GM18498 (cell line): ENCODE measurements at regions not wholly inside any gene's neighbourhood (a gene's known extent, or its start where the extent isn't known, plus 50 kb on each side); places are given as distances from the start of the nearest gene placed in this dataset.
"Not testable (repeated sequence)": the region's sequence is repeated elsewhere in the genome, so short reads cannot be mapped to it uniquely, and the experiment has no call there.

Source experiments
- ATAC-seq: cut with Tn5 transposase; IDR thresholded peaks from one replicate; pipeline ENCODE4 v1.9.1; 2021; ENCODE audit warnings: mild to moderate bottlenecking, moderate library complexity; ENCODE audit not compliant: unreplicated experiment

GRCh38 chr11:21924262-21924661 lies 268.6 kb upstream of the ANO5 start:
- ATAC-seq = no peak

DNA sequence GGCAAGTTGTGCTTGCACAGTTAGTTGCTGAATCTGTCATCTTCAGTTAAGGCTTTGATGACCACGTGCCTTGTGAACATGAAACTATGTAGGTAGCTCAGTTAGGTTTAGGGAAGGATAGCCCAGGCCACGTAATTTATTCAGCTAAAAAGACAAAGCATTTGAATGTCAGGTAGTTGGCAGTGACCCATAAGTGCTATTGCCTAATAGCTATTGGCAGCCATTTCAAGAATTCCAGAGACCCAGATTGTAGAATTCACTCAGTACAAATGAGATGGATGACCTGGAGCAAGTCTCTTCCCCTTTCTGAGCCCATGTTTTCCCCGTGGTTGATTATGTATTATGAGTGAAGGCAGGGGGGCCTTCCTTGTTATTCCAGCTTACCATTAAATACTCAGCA lies 265.3 kb upstream of the ANO5 start:
- ATAC-seq = no peak

GRCh38 chr11:21928847-21929246 lies 264.0 kb upstream of the ANO5 start:
- no peak for ATAC-seq

DNA sequence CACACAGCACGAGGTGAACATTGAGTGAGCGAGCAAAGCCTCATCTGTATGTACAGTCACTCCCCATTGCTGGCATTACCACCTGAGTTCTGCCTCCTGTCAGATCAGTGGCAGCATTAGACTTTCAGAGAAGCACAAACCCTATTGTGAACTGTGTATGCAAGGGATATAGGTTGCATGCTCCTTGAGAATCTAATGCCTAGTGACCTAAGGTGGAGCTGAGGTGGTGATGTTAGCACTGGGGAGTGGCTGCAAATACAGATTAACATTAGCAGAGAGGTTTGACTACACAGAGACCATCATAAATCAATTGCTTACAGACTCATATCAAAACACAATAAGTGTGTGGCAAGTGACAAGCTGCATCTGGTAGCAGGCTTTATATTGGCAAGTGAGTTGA lies 262.5 kb upstream of the ANO5 start:
- ATAC-seq = no peak

DNA sequence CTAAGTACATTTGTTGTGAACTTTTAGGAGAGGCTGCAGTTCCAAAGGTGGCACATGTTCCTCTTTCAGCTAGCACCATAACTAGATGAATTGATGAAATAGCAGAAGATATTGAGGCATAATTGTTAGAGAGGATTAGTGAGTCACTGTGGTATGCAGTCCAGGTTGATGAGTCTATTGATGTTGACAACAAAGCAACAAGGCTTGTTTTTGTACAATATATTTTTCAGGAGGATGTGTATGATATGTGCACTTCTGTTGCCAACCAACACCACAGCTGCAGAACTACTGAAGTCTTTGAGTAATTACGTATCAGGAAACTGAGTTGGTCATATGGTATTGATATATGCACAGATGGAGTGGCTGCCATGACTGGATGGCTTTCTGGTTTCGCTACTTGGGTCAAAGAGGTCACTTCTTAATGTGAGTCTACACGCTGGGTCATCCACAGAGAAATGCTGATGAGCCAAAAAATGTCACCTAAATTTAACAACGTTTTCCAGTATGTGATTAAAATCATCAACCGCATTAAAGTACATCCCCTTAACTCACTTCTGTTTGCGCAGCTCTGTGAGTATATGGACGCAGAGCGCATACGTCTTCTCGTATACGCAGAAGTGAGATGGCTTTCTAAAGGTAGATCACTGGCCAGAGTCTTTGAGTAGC lies 261.3 kb upstream of the ANO5 start:
- no peak for ATAC-seq

DNA sequence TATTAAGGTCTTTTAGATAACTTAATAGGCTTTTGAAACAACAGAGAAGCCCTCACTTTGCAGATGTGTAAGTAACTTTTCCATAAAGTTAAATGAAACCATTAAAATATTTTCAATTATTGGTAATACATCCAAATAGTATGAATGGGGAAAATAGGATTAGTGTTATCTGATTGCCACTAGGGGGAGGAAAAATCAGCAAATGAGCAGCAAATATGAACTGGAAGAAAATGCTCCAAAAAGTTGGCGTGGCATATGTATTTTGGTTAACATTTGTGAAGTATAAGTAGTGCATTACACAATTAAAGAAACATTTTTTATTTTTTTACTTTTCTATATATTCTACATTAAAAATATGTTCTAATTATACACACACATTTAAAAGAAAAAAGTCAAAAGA lies 259.8 kb upstream of the ANO5 start:
- no peak for ATAC-seq

DNA sequence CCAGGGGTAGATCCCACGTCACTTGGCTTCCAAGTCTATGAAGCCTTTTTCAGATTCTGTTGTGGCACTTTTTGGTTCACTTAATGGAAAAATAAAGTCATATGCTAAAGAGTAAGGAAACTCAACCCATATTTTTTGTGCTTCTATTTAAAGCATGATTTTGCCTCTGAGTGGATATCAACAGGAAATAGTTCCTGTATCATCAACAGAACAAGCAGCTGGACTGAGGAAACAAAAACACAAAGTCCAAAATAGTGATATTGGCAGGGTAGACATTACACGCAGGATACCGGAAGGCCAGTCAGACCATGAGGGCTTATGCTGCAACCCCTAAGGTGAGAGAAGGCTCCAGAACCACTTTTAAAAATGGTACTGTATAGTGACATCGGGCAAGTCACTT lies 248.3 kb upstream of the ANO5 start:
- ATAC-seq = no peak

DNA sequence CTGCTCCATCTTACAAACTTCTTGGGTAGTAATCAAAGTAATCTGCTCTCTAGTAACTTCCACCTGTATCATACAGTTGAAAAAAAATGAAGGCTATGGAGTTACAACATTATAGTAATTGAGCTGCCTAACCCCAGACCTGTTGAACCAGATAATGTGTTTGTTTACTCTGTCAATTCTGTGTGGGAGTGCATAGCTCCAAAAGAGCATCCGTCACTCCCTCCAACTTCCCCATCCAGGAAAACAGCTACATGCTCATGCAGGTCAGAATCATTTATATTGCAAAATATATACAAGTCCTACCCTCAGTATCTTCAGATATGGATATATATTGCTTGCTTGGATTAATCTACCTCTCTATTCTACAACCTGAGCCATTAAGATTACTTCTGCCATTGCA lies 244.0 kb upstream of the ANO5 start:
- ATAC-seq = no peak

- no peak for ATAC-seq
These were observed 243.0 kb upstream of the ANO5 start for GRCh38 chr11:21949763-21950413.

DNA sequence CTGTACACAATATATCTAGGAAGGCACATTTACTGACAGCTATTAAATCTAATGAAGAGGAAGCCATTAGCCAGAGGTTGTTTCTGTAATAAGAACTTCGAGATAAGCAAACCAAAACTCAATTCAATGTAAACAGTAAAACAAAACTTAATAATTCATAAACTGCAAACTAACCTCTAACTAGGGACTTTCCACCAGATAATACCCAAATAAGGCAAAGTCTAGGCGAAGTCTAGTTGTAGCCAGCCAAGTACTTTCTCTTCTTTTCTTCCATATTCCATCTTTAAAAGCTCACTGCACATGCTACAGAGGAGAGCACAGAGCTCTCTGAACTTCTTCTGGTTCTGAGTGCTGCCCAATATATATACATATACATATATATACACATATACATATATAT lies 229.9 kb upstream of the ANO5 start:
- ATAC-seq = no peak

DNA sequence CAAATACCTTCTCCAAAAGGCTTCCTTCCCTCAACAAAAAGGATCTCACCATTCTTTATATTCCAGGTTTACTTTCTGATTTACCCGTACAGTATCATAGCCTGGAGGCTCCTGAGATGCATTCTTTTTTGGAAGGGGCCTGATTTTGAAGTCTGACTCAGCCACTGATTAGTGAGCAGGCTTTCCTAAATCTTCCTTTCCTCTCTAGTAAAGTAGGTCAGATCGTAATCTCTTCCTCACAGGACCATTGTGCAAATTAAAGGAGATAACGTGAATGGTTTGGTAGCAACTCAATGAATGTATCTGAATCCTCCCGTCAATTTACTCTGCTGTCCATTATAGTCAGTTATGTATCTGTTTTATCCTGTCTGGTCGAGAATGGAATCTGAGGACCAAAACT lies 227.7 kb upstream of the ANO5 start:
- ATAC-seq = no peak

- no peak for ATAC-seq
These were observed 224.2 kb upstream of the ANO5 start for GRCh38 chr11:21968702-21969101.

GRCh38 chr11:21969841-21970240 lies 223.0 kb upstream of the ANO5 start:
- no peak for ATAC-seq

DNA sequence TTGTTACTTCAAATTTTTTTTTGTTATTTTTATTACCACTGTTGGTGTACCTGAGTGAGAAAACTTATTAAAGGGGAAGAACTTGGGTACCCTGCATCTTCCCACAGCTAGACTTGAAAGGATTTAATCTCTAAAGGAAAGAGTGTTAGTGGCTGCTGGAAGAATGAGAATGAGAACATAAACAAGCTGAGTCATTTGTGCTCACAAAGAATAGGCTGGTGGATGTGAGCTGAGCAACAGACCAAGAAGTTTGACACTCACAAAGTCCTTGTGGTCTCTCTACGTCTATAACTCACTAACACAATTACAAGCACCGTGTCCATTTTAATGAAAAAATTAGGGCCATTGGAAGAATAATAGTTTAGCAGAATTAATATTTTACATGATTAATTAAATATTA lies 217.6 kb upstream of the ANO5 start:
- ATAC-seq = no peak

DNA sequence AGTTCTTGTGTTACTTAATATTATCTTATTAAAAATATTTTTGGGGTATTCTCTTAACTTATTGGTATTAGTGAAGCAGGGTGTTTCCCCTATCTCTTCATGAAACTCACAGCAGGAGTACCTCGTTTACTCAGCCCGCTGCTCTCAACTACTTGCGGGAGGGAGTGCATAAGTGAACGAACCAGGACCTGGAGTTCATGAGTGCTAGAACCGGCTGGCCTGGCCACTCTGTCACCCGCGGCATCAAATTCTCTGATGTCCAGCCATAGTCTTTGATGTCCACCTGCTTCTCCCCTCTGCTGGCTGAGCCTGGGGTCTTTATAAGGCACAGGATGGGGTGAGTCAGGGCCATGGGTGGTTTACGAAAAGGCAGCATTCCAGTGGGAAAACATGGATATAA lies 216.7 kb upstream of the ANO5 start:
- ATAC-seq = no peak

GRCh38 chr11:21983431-21983830 lies 209.5 kb upstream of the ANO5 start:
- no peak for ATAC-seq

DNA sequence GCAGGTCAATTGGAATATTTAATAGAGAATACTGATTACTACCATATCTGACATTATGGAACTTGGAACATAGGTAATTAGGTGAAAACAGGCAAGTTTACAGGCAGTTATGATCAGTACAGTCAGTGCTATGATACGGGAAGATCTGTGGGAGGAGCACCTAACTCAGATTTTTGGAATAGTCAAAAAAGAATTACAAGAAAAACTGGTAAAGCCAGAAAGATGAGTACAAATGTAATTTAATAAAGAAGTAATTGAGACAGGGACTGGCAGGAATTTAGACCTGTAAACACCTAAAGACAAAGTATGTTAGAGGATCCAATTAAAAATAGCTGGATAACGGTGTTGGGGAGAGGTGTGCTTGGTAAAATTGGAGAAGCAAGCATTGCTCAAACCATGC lies 206.5 kb upstream of the ANO5 start:
- ATAC-seq = no peak

DNA sequence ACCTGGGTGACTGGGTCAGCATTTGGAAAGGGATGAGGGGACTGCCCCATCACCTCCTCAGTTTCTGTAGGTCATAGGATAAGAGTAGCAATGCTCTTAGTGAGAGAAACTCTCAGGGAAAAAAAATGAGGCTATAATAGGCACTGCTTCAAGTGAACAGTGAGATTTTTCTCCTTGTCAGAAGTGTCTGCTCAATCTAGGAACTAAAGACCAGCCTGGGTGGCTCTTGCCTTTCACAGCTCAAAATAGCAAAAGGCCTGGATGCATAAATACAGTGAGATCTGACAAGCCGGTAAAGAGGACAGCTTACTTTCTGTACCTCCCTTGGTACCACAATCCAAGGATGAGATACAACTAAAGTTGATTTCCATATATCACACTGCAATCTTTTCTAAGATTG lies 205.6 kb upstream of the ANO5 start:
- no peak for ATAC-seq

DNA sequence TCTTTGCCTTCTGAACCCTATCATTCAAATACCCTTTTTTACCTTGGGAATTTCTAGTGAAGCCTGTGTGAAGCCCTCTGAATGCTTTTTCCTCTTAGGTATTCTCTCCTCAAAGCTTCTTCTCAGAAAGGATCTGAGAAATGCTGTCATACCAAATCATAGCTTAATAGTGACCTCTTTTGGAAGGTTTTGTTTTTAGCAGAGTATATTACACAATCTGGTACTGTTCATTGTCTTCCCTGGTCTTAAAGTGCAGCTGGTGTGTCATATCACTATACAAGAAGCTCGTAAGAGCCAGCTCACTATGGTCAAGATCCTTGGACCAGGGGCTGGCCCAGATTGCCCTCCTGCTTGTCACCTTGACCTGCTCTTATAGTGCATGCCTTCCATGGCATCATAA lies 204.4 kb upstream of the ANO5 start:
- no peak for ATAC-seq

GRCh38 chr11:22001803-22002202 lies 191.1 kb upstream of the ANO5 start:
- not testable (repeated sequence) for ATAC-seq

DNA sequence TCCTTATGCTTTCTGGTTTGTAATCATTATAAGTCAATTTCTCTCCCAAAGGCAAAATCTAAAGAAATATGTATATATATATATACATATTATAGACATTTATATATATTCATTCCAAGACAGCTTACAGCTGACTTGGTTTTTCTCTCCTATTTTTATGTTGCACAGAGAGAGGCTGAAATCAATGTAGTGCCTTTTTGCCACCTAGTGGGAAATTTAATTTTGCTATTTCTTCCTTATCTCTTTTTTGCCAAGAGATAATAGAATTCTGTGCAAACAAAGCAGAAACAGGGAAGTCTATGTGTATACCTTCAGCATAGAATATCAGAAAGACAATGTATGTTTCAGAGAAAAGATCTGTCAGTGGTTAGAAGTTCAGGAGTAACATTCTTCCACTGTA lies 186.0 kb upstream of the ANO5 start:
- ATAC-seq = no peak

DNA sequence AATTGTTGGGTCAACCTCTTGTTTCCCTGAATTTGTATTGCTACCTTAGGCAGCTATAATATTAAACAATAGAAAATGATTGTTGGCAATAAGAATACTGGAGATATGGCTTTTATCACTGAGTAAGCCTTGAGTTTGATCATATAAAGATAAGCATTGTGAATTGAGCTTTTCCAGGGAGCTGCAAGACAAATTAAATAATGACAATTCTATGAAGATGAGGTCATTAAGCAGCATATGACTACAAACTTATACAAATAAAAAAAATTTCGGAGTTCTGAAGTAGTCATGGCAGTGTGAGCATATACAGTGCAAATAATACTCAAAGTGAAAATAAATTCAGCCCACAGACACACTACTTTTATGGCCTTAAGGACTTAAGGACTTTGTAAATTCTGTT lies 161.1 kb upstream of the ANO5 start:
- no peak for ATAC-seq

DNA sequence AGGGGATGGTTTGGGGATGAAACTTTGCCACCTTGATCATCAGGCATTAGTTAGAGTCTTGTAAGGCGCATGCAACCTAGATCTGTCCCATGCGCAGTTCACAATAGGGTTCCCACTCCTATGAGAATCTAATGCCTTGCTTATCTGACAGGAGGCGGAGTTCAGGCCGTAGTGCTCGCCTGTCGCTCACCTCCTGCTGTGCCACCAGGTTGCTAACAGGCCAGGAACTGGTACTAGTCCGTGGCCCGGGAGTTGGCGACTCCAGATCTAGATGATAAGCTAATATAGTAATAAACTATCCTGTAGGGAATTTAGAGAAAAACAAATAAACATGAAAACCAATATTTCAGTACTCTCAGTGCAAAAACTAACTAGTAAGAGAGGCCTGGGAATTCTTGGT lies 155.4 kb upstream of the ANO5 start:
- ATAC-seq = no peak
